CD4-positive, alpha-beta T cell treated with Interleukin-10 for 1 hour (primary cell): ENCODE measurements at regions not wholly inside any gene's neighbourhood (a gene's known extent, or its start where the extent isn't known, plus 50 kb on each side); places are given as distances from the start of the nearest gene placed in this dataset.

Source experiments
- DNase-seq: peaks from one replicate; pipeline ENCODE4 v3.0.0-alpha.2; 2020

DNA sequence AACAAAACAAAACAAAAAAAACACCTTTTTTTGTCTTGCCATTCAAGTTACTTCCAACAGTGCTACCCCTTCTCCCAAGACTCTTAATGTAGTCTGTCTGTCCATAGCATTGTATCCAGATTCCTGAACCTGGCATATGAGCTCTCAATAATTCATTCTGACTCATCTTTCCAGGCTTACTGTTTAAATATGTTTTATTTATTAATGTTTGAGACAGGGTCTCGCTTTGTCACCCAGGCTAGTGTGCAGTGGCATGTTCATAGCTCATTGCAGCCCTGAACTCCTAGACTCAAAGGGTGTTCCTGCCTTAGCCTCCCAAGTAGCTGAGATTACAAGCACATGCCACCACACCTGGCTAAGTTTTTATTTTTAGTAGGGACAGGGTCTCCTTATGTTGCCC, 208.0 kb upstream of the DMRT1 start:
- no peak for DNase-seq

DNA sequence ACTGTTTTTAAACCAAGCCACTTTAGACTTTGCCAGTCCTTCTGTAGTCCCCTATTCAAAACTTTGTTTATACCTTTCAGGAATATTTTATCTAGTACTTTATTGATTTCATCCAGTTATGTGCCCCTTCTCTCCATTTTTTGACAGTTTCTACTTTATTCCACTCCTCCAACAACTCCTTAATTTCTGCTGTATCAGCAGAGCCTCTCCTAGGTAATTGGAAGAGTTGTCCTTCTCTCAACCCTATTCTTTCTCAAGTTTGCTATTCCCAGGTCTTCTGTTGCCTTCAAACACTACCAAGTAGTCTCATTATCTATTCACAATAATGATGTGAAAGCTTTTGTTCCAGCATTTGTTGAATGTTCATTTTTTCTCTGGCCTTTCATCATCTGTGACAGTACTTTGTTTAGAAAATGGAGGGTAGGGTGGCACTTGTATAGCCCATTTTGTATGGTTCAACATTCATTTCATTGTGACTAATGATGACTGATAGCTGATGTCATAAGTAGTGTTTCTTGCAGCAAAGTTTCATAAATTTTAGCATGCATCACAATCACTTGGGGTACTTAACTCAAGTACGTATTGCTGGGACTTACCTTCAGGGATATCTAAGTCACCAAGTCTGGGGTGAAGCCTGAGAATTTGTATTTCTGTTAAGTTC, 204.4 kb upstream of the DMRT1 start:
- no peak for DNase-seq

- DNase-seq, result no peak
These were observed 203.3 kb upstream of the DMRT1 start for GRCh38 chr9:638152-638551.

- DNase-seq, result no peak
These were observed 199.5 kb upstream of the DMRT1 start for GRCh38 chr9:642014-642413.

DNA sequence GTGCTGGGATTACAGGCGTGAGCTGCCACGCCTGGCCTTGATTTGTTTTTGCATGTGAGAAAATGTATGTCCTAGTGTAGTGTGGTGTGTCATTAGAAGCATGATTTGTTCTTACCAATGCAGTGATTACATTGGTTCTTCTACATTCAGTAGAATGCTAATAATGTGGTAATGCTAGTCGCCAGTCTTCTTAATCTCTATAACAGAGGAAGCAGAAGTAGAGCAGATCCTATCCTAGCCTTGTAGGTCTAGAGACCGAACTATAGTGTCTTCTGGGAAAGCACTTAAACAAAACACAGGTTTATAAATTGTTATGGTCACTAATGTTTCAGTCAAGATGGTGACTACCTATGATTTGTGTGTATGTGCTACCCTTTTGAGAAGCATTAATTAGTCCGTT, 197.5 kb upstream of the DMRT1 start:
- DNase-seq, result no peak

DNA sequence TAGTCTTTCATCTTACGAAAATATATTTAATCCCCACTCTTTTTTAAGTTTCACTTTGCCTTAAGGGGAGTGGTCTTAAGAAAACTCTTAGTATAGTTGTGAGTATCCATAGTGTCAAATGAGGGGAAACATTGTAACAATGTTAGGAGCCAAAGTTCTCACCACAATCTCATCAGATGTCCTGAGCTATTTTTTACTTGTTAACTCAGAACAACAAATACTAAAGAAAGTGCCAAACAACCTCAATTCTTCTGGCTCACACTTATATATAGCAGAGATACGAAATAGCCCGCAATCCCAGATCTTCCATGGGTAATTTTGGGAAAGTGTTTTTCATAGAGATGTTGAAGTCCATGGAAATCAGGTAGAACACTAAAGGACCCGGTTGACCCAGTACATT, 194.0 kb upstream of the DMRT1 start:
- no peak for DNase-seq

GRCh38 chr9:649128-650074, 192.1 kb upstream of the DMRT1 start:
- no peak for DNase-seq

GRCh38 chr9:650362-650761, 191.1 kb upstream of the DMRT1 start:
- no peak for DNase-seq

DNA sequence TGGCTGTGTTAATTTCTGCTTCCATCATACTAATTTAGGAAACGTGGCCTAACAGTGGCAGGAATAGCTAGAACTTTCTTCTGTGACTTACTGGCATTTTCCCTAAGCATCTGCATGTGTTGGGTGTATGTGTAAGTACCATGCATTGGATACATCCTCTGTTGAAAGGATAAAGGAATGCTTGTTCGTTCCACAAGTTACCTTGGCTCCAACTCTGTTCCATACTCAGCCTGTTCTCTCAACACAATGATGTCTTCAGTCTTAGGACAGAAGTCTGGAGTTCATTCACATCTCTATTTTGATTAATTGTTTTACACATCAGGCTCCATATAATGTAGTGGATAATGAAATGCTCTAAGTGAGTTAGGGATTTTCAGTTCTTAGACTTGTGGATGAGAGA, 190.1 kb upstream of the DMRT1 start:
- no peak for DNase-seq

GRCh38 chr9:652914-653313, 188.6 kb upstream of the DMRT1 start:
- DNase-seq, result no peak

GRCh38 chr9:653421-653820, 188.1 kb upstream of the DMRT1 start:
- DNase-seq, result no peak

DNA sequence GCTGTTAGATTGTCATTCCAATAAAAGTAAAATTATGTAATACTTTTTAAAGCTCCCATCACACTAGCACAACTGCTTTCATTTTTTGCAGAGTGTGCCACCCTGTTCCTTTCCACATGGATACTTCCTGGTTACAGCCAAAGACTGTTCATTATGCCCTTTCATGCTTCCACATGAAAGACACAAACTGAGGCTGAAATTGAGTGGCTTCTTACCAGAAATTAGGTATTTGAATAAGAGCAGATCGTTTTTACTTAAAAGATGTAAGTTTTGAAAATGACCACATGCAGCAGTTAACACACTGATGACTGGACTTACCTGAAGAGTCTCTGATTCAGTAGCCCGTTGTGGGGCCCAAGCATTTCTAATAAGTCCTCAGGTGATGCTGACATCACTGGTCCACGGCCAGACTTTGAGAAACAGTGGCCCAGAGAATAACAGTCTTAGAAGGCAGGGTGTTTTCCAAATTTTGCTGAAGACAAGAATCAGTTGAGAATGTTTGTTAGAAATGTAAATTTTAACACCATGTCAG, 187.6 kb upstream of the DMRT1 start:
- DNase-seq, result no peak

GRCh38 chr9:655875-656274, 185.6 kb upstream of the DMRT1 start:
- no peak for DNase-seq

GRCh38 chr9:656926-657568, 184.4 kb upstream of the DMRT1 start:
- DNase-seq, result no peak

- no peak for DNase-seq
These were observed 182.2 kb upstream of the DMRT1 start for GRCh38 chr9:659286-659685.

GRCh38 chr9:660227-660626, 181.3 kb upstream of the DMRT1 start:
- DNase-seq, result no peak

DNA sequence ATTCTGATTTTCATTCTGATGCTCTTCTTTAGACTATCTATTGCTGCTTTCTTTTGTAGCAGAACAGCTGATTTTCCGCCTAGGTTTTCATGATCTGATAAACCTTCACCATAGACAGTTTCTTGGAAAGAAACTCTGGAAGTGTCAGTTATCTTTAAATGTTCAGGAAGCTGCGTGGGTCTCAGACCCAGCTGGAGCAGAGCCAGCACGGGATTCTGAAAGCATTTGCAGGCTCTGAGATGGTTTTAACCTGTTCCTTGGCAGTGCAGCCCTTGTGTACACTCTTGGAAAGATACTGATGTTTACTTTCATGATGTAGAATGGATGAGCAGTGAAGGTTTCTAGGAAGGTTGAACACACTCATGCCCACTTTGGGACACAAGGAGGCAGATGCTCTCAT, 178.0 kb upstream of the DMRT1 start:
- DNase-seq, result no peak

- no peak for DNase-seq
These were observed 176.2 kb upstream of the DMRT1 start for GRCh38 chr9:665296-665695.

DNA sequence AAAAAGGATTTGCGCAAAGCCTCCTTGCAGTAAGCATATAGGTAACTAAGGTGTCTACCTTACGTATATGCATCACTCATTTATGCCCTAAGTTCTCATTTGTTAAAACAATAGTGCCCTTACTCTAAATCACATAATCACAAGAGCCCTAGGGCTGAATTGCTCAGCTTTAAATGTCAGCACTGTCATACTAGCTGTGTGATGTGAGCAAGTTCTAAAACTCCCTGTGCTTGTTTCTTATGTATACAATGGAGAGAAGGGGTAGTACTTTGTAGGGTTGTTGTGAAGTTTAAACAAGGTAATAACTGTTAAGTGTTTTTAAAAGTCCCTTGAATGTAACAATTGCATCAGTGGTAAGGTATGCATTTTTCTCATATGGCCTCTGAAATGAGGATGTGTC, 169.5 kb upstream of the DMRT1 start:
- DNase-seq, result no peak

DNA sequence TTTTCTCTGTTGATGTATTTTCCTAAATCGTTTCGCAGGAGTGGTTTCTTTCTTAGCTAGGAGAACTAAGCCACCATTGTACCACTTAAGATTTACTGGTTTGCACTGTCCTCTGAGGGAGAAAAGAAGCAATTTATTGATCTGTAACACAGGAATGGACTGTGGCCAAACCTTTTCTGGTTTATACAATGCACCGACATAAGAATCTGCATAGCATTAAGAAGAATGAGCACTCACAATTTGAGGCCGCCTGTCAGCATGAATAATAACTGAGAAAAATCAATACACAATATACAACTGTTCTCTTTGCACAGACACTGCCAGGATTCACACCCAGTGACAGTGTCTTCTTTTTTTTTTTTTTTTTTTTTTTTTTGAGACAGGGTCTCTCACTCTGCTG, 168.6 kb upstream of the DMRT1 start:
- DNase-seq, result no peak

- no peak for DNase-seq
These were observed 168.1 kb upstream of the DMRT1 start for GRCh38 chr9:673264-673965.

DNA sequence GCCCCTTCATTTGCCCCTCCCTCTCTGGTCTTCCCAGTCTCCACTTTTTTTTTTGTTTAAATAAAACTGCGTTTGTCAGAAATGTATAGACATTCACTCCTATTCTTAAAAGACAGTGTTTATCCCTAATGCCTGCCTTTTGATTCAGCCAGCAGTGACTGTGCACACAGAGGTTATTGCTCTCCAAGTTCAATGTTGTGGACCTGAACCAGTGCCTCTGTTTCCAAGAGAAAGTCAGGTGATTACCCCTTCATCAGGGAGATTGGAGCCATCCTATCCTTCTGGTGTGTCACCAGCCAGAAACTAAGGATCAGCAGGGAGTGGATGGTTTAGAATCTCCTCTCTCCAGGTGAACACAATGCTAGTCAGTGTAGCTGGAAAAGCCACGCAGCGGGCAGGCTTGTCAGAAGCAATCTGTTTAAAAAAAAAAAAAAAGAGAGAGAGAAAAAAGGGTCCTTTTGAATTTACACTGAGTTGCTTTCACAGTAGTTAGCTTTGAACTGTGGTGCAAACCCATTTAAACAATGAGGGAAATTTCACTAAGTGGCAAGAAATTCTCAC, 167.5 kb upstream of the DMRT1 start:
- DNase-seq, result no peak
